ENCODE measurements at regions not wholly inside any gene's neighbourhood (a gene's known extent, or its start where the extent isn't known, plus 50 kb on each side); places are given as distances from the start of the nearest gene placed in this dataset.

- no peak for DNase-seq (ENCODE audit: extremely low read depth, low read depth)
- no peak for TF ChIP-seq CTCF (IDR thresholded peaks at IDR 0.05; ENCODE audit: low read depth, low read length)
Observed at GRCh38 chr12:23464241-23464812, 485.1 kb downstream of the SOX5 start.

- DNase-seq (ENCODE audit: extremely low read depth, low read depth), result no peak
- no peak for TF ChIP-seq CTCF (IDR thresholded peaks at IDR 0.05; ENCODE audit: low read depth, low read length)
Observed at GRCh38 chr12:23472329-23472971, 477.0 kb downstream of the SOX5 start.

GRCh38 chr12:23473071-23473470 lies 476.4 kb downstream of the SOX5 start:
- no peak for TF ChIP-seq CTCF (IDR thresholded peaks at IDR 0.05; ENCODE audit: low read depth, low read length)

GRCh38 chr12:23474438-23474976 lies 475.0 kb downstream of the SOX5 start:
- no peak for DNase-seq (ENCODE audit: extremely low read depth, low read depth)

More at GRCh38 chr12:23473071-23473470, 476.4 kb downstream of the SOX5 start:
- no peak for DNase-seq (ENCODE audit: extremely low read depth, low read depth)

More at GRCh38 chr12:23474438-23474976, 475.0 kb downstream of the SOX5 start:
- TF ChIP-seq CTCF (IDR thresholded peaks at IDR 0.05; ENCODE audit: low read depth, low read length), result no peak

Data from AG09319 (cell line).